ENCODE measurements at regions not wholly inside any gene's neighbourhood (a gene's known extent, or its start where the extent isn't known, plus 50 kb on each side); places are given as distances from the start of the nearest gene placed in this dataset.
"Not testable (repeated sequence)": the region's sequence is repeated elsewhere in the genome, so short reads cannot be mapped to it uniquely, and the experiment has no call there.

- DNase-seq: no peak
Observed at GRCh38 chr21:15204970-15205286, 140.1 kb upstream of the NRIP1 start.

- no peak for DNase-seq
Observed at GRCh38 chr21:15206514-15206913, 141.7 kb upstream of the NRIP1 start.

GRCh38 chr21:15207231-15207630 is 142.4 kb upstream of the NRIP1 start:
- DNase-seq: no peak

GRCh38 chr21:15207635-15208370 is 143.0 kb upstream of the NRIP1 start:
- DNase-seq: no peak

GRCh38 chr21:15208786-15209185 is 144.0 kb upstream of the NRIP1 start:
- no peak for DNase-seq

- DNase-seq: no peak
Observed at GRCh38 chr21:15209224-15209623, 144.4 kb upstream of the NRIP1 start.

- DNase-seq: no peak
Observed at GRCh38 chr21:15210235-15210678, 145.5 kb upstream of the NRIP1 start.

- DNase-seq: no peak
Observed at GRCh38 chr21:15211491-15212133, 146.8 kb upstream of the NRIP1 start.

GRCh38 chr21:15212206-15212605 is 147.4 kb upstream of the NRIP1 start:
- no peak for DNase-seq

- not testable (repeated sequence) for DNase-seq
Observed at GRCh38 chr21:15218476-15218875, 153.7 kb upstream of the NRIP1 start.

- DNase-seq: no peak
Observed at GRCh38 chr21:15219039-15219438, 154.2 kb upstream of the NRIP1 start.

- DNase-seq: no peak
Observed at GRCh38 chr21:15219894-15220293, 155.1 kb upstream of the NRIP1 start.

GRCh38 chr21:15221799-15222386 is 157.1 kb upstream of the NRIP1 start:
- DNase-seq: no peak

GRCh38 chr21:15222707-15223106 is 157.9 kb upstream of the NRIP1 start:
- DNase-seq: no peak

- no peak for DNase-seq
Observed at GRCh38 chr21:15224346-15225086, 159.7 kb upstream of the NRIP1 start.

GRCh38 chr21:15227919-15228318 is 163.1 kb upstream of the NRIP1 start:
- DNase-seq: no peak

GRCh38 chr21:15229390-15229789 is 164.6 kb upstream of the NRIP1 start:
- no peak for DNase-seq

- no peak for DNase-seq
Observed at GRCh38 chr21:15233611-15234010, 168.8 kb upstream of the NRIP1 start.

GRCh38 chr21:15236111-15236510 is 171.3 kb upstream of the NRIP1 start:
- no peak for DNase-seq

GRCh38 chr21:15240848-15241247 is 176.0 kb upstream of the NRIP1 start:
- DNase-seq: no peak

- no peak for DNase-seq
Observed at GRCh38 chr21:15241997-15242736, 177.4 kb upstream of the NRIP1 start.

- no peak for DNase-seq
Observed at GRCh38 chr21:15242906-15243305, 178.1 kb upstream of the NRIP1 start.

- DNase-seq: no peak
Observed at GRCh38 chr21:15243406-15243805, 178.6 kb upstream of the NRIP1 start.
